ENCODE measurements at regions not wholly inside any gene's neighbourhood (a gene's known extent, or its start where the extent isn't known, plus 50 kb on each side); places are given as distances from the start of the nearest gene placed in this dataset.
A peak's percentile ranks its signal among the peaks of the same experiment; 100 is the strongest.

DNA sequence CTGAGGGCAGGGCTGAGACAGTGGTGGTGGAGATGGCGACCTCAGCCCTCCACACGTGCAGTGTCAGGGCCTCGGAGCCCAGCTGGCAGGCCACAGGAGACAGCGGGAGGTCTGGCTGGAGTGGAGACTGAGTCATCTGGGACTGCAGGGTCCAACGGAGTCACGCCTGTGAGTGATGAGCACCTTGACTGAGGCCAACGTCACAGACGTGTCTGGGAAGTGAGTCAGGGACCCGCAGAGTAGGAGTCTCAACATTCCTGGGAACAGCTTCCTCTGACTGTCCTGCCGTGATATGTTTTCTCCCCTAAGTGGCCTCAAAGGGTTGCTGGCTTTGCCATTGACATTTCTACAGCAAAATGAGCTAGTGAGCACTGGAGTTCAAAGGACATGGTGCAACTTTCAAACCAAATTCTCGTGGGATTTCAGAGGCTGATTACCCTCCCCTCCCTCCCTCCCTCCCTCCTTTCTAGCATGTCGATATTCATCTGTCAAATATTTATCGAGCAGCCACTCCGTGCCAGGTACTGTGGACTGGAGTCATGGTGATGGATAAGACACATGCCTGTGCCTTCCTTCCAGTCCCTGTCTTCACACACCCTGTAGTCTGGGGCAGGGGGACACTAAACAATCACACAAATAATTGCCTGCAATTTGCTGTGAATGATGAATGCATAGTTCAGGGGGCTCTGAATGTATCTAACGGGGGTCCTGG lies 53.3 kb upstream of the AMOTL2 start:
- H3K4me3 ChIP-seq (replicated peaks; ENCODE audit: low read depth, low read length) = no peak overlapping the region
- TF ChIP-seq, protein P1, sequence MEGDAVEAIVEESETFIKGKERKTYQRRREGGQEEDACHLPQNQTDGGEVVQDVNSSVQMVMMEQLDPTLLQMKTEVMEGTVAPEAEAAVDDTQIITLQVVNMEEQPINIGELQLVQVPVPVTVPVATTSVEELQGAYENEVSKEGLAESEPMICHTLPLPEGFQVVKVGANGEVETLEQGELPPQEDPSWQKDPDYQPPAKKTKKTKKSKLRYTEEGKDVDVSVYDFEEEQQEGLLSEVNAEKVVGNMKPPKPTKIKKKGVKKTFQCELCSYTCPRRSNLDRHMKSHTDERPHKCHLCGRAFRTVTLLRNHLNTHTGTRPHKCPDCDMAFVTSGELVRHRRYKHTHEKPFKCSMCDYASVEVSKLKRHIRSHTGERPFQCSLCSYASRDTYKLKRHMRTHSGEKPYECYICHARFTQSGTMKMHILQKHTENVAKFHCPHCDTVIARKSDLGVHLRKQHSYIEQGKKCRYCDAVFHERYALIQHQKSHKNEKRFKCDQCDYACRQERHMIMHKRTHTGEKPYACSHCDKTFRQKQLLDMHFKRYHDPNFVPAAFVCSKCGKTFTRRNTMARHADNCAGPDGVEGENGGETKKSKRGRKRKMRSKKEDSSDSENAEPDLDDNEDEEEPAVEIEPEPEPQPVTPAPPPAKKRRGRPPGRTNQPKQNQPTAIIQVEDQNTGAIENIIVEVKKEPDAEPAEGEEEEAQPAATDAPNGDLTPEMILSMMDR (IDR thresholded peaks at IDR 0.05; ENCODE audit: low read depth, low read length, missing control alignments) = no peak
- peak; percentile 78 for DNase-seq (ENCODE audit: extremely low read depth, low read depth)

DNA sequence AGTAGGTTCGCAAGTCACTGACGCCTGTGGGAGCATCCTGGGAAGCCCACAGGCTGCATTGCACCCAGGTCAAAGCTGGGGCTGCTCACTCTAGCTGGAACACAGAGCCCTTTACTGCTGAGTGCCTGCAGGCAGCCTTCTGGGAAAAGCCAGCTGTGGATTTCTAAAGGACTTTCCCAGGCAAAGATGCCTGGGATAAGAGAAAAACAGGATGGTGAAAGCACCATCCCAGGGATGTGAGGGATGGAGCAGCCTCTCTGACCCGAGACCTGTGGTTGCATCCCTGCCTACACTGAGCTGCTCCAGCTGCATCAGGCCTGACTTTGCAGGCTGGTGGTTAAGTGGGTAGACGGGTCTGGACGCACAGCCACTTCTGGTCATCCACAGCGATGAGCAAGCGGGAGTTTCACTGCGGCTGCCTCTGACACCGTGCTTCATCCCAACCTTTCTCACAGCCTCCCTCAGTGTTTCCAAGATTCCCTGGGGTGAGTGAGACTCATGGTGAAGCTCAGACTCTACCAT lies 52.5 kb upstream of the AMOTL2 start:
- H3K4me3 ChIP-seq (replicated peaks; ENCODE audit: low read depth, low read length) = no peak overlapping the region

DNA sequence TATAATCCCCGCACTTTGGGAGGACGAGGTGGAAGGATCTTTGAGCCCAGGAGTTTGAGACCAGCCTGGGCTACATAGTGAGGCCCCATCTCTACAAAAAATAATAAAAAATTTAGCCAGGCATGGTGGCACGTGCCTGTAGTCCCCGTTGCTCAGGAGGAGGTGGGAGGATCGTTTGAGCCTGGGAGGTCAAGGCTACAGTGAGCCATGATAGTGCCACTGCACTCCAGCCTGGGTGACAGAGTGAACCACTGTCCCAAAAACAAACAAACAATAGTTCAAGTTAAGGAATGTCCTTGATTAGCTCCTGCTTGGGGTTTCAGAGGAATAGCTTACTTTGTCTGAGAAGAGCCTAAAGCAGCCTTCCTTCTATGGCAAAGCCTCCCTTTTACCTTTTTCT lies 51.7 kb upstream of the AMOTL2 start:
- no peak overlapping the region for H3K4me3 ChIP-seq (replicated peaks; ENCODE audit: low read depth, low read length)
- no peak for DNase-seq (ENCODE audit: extremely low read depth, low read depth)
- TF ChIP-seq, protein P1 (IDR thresholded peaks at IDR 0.05; ENCODE audit: low read depth, low read length, missing control alignments) = no peak

More for the DNA sequence above, 52.5 kb upstream of the AMOTL2 start:
- TF ChIP-seq, protein P1 (IDR thresholded peaks at IDR 0.05; ENCODE audit: low read depth, low read length, missing control alignments) = no peak
- no peak for DNase-seq (ENCODE audit: extremely low read depth, low read depth)
